SK-N-SH treated with all-trans-retinoic acid at 6 μM for 48 hours (cell line): ENCODE measurements at regions not wholly inside any gene's neighbourhood (a gene's known extent, or its start where the extent isn't known, plus 50 kb on each side); places are given as distances from the start of the nearest gene placed in this dataset.

Source experiments
- BACH2 ChIP-seq: fragments of 250-450 bp; sonication (Bioruptor Pico); IDR thresholded peaks from 2 replicates; pipeline ENCODE4 v1.9.0; 2021; ENCODE audit warnings: mild to moderate bottlenecking, borderline replicate concordance
- CREB5 ChIP-seq: fragments of 250-450 bp; sonication (Bioruptor Pico); IDR thresholded peaks from 2 replicates; pipeline ENCODE4 v1.5.1; 2020; ENCODE audit warnings: low read depth, mild to moderate bottlenecking, moderate library complexity
- CSRNP3 ChIP-seq: fragments of 250-450 bp; sonication (Bioruptor Pico); IDR thresholded peaks from 2 replicates; pipeline ENCODE4 v1.5.1; 2021; ENCODE audit warnings: mild to moderate bottlenecking, moderate library complexity
- ISL1 ChIP-seq: fragments of 250-450 bp; sonication (Bioruptor Pico); IDR thresholded peaks from 2 replicates; pipeline ENCODE4 v2.1.2; 2022; ENCODE audit warnings: mild to moderate bottlenecking, moderate library complexity
- OSR1 ChIP-seq: fragments of 250-450 bp; sonication (Bioruptor Pico); IDR thresholded peaks from 2 replicates; pipeline ENCODE4 v1.8.0; 2022; ENCODE audit warnings: moderate library complexity, mild to moderate bottlenecking, inconsistent platforms
- PATZ1 ChIP-seq: fragments of 250-450 bp; sonication (Bioruptor Pico); IDR thresholded peaks from 2 replicates; pipeline ENCODE4 v1.8.0; 2020; ENCODE audit warnings: mild to moderate bottlenecking, moderate library complexity, borderline replicate concordance
- POU6F1 ChIP-seq: fragments of 250-450 bp; sonication (Bioruptor Pico); IDR thresholded peaks from 2 replicates; pipeline ENCODE4 v1.8.0; 2021; ENCODE audit warnings: low read depth, mild to moderate bottlenecking, moderate library complexity, borderline replicate concordance
- TOX ChIP-seq: fragments of 250-450 bp; sonication (Bioruptor Pico); IDR thresholded peaks from 2 replicates; pipeline ENCODE4 v1.8.0; 2021; ENCODE audit warnings: mild to moderate bottlenecking, moderate library complexity, borderline replicate concordance
- ZFP3 ChIP-seq: fragments of 250-450 bp; sonication (Bioruptor Pico); IDR thresholded peaks from 2 replicates; pipeline ENCODE4 v1.5.0; 2020; ENCODE audit warnings: mild to moderate bottlenecking, moderate library complexity
- ZFP30 ChIP-seq: fragments of 450-650 bp; formaldehyde crosslinking; IDR thresholded peaks from 2 replicates; pipeline ENCODE4 v1.5.0; 2022; ENCODE audit warnings: mild to moderate bottlenecking, moderate library complexity

- TF ChIP-seq TOX (CRISPR knock-in tag) (no peak), CREB5 (CRISPR knock-in tag) (no peak), OSR1 (CRISPR knock-in tag) (no peak), CSRNP3 (CRISPR knock-in tag) (no peak), PATZ1 (CRISPR knock-in tag) (no peak), POU6F1 (no peak), BACH2 (no peak), ISL1 (CRISPR knock-in tag) (no peak), ZFP30 (CRISPR knock-in tag) (no peak), ZFP3 (CRISPR knock-in tag) (no peak)
Observed at GRCh38 chr4:181524499-181524898, 718.7 kb upstream of the TENM3 start.
